Gastroesophageal sphincter (tissue), 4 donors: ENCODE measurements at regions not wholly inside any gene's neighbourhood (a gene's known extent, or its start where the extent isn't known, plus 50 kb on each side); places are given as distances from the start of the nearest gene placed in this dataset.

Experiments used
- ATAC-seq: fragments of 150-250 bp; one replicate; pipeline ENCODE4 v1.9.1; 2016; ENCODE audit warnings: mild to moderate bottlenecking, moderate library complexity
- H3K27ac ChIP-seq, 4 donors: fragments of 200-600 bp; sonication (generic) in 3 of 4; 1 replicate in 3 of 4; 2 replicates in 1 of 4; pipeline ENCODE4 v1.5.1; 2016 to 2019
- H3K27me3 ChIP-seq: fragments of 200-600 bp; sonication (generic); one replicate; pipeline ENCODE4 v1.5.1; 2019
- H3K36me3 ChIP-seq, 2 donors: fragments of 200-600 bp; sonication (generic); one replicate each; pipeline ENCODE4 v1.5.1; 2019; ENCODE audit warnings: control low read depth in 1 of 2
- H3K4me1 ChIP-seq, 3 donors: fragments of 200-600 bp; sonication (generic); 1 replicate in 2 of 3; 2 replicates in 1 of 3; pipeline ENCODE4 v1.5.1; 2016 to 2019; ENCODE audit warnings: control low read depth in 2 of 3
- H3K4me3 ChIP-seq, 2 donors: fragments of 200-600 bp; sonication (generic); one replicate each; pipeline ENCODE4 v1.5.1; 2019; ENCODE audit warnings: mild to moderate bottlenecking in 1 of 2, moderate library complexity in 1 of 2
- H3K9me3 ChIP-seq, 3 donors: fragments of 200-600 bp; sonication (generic); one replicate each; pipeline ENCODE4 v1.5.1; 2017 to 2019; ENCODE audit warnings: control low read depth in 2 of 3
- POLR2A ChIP-seq, 2 donors: fragments of 450-650 bp; IDR thresholded peaks; one replicate each; pipeline ENCODE4 v1.6.1; 2017; ENCODE audit warnings: antibody characterized with exemption in 2 of 2, mild to moderate bottlenecking in 2 of 2, moderate library complexity in 1 of 2
- POLR2AphosphoS5 ChIP-seq: sonication (generic); formaldehyde crosslinking; IDR thresholded peaks from one replicate; pipeline ENCODE4 v1.6.1; 2017; ENCODE audit warnings: antibody characterized with exemption
- WGBS, 2 donors: methylation state at CpG; one replicate each; pipeline ENCODE4 v1.1.5; 2018; ENCODE audit warnings: low coverage in 1 of 2; 5-methylcytosine and 5-hydroxymethylcytosine counted together
- TF ChIP-seq, protein P1 (sequence below), 4 experiments: fragments of 200-600 bp in 2 of 4; fragments of 450-650 bp in 2 of 4; sonication (generic) in 1 of 4; IDR thresholded peaks; one replicate each; pipeline ENCODE4 v1.5.1; 2017 to 2019; ENCODE audit warnings: antibody characterized with exemption in 4 of 4, mild to moderate bottlenecking in 2 of 4, moderate library complexity in 2 of 4

DNA sequence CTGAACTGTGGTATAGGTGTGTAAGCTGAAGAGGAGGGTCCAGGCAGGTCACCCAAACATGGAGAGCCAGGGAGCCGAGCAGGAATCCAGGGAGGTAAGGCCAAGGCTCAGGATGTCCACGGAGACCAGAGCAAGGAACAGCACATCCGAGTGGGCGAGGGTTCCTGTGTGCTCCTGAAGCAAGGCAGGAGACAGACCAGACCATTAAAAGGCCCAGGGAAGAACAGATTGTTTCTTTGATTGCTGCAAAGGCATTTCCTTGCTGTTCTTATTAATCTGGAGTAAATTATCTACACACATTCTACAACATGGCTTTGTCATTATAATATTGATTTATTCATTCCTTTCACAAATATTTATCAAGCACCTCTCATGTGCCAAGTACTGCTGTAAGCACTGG, 50.1 kb upstream of the SPTBN1 start:
- Histone ChIP-seq H3K36me3 (no peaks in the 10 kb centered on the region), H3K9me3 (no peaks in the 10 kb centered on the region), H3K27ac (no peak overlapping the region), H3K4me3 (no peak overlapping the region), H3K27me3 (no peaks in the 10 kb centered on the region), H3K4me1 (peaks cover 0 to 20% (median 17%) of the 10 kb centered on the region in 3 donors)
- WGBS, 2 donors, result 48 to 75% methylated on average over 3 to 4 of the region's 4 CpGs
- no peak for TF ChIP-seq POLR2AphosphoS5
- no peak for TF ChIP-seq POLR2A (IDR thresholded peaks at IDR 0.05)
- TF ChIP-seq, protein P1, sequence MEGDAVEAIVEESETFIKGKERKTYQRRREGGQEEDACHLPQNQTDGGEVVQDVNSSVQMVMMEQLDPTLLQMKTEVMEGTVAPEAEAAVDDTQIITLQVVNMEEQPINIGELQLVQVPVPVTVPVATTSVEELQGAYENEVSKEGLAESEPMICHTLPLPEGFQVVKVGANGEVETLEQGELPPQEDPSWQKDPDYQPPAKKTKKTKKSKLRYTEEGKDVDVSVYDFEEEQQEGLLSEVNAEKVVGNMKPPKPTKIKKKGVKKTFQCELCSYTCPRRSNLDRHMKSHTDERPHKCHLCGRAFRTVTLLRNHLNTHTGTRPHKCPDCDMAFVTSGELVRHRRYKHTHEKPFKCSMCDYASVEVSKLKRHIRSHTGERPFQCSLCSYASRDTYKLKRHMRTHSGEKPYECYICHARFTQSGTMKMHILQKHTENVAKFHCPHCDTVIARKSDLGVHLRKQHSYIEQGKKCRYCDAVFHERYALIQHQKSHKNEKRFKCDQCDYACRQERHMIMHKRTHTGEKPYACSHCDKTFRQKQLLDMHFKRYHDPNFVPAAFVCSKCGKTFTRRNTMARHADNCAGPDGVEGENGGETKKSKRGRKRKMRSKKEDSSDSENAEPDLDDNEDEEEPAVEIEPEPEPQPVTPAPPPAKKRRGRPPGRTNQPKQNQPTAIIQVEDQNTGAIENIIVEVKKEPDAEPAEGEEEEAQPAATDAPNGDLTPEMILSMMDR (IDR thresholded peaks at IDR 0.05), result no peak
- no peak for ATAC-seq
